ENCODE measurements at regions not wholly inside any gene's neighbourhood (a gene's known extent, or its start where the extent isn't known, plus 50 kb on each side); places are given as distances from the start of the nearest gene placed in this dataset.
"Not testable (repeated sequence)": the region's sequence is repeated elsewhere in the genome, so short reads cannot be mapped to it uniquely, and the experiment has no call there.

DNA sequence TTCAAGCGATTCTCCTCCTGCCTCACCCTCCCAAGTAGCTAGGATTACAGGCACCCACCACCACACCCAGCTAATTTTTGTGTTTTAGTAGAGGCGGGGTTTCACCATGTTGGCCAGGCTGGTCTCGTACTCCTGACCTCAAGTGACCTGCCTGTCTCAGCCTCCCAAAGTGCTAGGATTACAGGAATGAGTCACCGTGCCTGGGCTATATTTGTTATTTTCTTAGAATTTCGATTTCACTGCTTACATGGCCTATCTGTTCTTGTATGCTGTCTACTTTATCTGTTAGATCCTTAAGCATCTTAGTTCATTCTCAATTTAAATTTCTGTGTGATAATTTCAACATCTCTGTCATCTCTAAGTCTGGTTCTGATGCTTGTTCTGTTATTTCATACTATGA lies 210.6 kb upstream of the NPY2R start:
- not testable (repeated sequence) for H3K27ac ChIP-seq (ENCODE audit: low read length); H3K27me3 ChIP-seq (ENCODE audit: insufficient read depth, low read depth, low read length); H3K79me2 ChIP-seq (replicated peaks; ENCODE audit: insufficient read depth, low read length); H3K9me3 ChIP-seq (ENCODE audit: low read length); H2AFZ ChIP-seq (ENCODE audit: low read depth, low read length); H3K4me2 ChIP-seq (ENCODE audit: low read length); H3K4me3 ChIP-seq (ENCODE audit: low read length); H3F3A ChIP-seq (ENCODE audit: insufficient read depth, low read length, poor library complexity, severe bottlenecking); H3K9ac ChIP-seq (ENCODE audit: low read length); H3K9me2 ChIP-seq (ENCODE audit: insufficient read depth, low read length); H4K20me1 ChIP-seq (ENCODE audit: insufficient read depth); H3K36me3 ChIP-seq (ENCODE audit: insufficient read depth, low read length)

DNA sequence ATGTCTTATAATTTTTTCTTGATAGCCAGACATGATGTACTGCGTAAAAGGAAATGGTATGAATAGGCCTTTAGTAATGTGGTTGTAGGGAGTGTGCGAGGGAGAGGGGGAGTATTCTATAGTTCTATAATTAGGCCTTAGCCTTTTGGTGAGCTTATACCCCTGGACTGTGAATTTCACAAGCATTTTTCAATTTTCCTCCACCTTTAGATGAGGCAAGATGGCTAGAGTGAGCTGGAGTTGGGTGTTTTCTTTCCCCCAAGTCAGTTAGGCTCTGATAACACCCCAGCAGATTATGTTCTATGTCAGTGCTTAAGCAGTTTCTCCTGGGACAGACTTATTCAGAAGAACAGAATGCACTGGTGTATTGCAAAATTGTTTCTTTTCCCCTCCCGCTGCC lies 210.2 kb upstream of the NPY2R start:
- H3K27ac ChIP-seq (ENCODE audit: low read length): no peak overlapping the region
- H3K9me2 ChIP-seq (ENCODE audit: insufficient read depth, low read length): no peaks in the 10 kb centered on the region
- no peak for TF ChIP-seq EZH2 (IDR thresholded peaks at IDR 0.05; ENCODE audit: borderline replicate concordance, insufficient read depth, low read length, poor library complexity, severe bottlenecking)
- TF ChIP-seq, protein P1, sequence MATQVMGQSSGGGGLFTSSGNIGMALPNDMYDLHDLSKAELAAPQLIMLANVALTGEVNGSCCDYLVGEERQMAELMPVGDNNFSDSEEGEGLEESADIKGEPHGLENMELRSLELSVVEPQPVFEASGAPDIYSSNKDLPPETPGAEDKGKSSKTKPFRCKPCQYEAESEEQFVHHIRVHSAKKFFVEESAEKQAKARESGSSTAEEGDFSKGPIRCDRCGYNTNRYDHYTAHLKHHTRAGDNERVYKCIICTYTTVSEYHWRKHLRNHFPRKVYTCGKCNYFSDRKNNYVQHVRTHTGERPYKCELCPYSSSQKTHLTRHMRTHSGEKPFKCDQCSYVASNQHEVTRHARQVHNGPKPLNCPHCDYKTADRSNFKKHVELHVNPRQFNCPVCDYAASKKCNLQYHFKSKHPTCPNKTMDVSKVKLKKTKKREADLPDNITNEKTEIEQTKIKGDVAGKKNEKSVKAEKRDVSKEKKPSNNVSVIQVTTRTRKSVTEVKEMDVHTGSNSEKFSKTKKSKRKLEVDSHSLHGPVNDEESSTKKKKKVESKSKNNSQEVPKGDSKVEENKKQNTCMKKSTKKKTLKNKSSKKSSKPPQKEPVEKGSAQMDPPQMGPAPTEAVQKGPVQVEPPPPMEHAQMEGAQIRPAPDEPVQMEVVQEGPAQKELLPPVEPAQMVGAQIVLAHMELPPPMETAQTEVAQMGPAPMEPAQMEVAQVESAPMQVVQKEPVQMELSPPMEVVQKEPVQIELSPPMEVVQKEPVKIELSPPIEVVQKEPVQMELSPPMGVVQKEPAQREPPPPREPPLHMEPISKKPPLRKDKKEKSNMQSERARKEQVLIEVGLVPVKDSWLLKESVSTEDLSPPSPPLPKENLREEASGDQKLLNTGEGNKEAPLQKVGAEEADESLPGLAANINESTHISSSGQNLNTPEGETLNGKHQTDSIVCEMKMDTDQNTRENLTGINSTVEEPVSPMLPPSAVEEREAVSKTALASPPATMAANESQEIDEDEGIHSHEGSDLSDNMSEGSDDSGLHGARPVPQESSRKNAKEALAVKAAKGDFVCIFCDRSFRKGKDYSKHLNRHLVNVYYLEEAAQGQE (IDR thresholded peaks at IDR 0.05; ENCODE audit: borderline replicate concordance): no peak
- no peak for TF ChIP-seq TAF1 (IDR thresholded peaks at IDR 0.05; ENCODE audit: low read depth)
- TF ChIP-seq MXI1 (conservative IDR thresholded peaks at IDR 0.05; ENCODE audit: poor library complexity, severe bottlenecking): no peak
- TF ChIP-seq, protein P2, sequence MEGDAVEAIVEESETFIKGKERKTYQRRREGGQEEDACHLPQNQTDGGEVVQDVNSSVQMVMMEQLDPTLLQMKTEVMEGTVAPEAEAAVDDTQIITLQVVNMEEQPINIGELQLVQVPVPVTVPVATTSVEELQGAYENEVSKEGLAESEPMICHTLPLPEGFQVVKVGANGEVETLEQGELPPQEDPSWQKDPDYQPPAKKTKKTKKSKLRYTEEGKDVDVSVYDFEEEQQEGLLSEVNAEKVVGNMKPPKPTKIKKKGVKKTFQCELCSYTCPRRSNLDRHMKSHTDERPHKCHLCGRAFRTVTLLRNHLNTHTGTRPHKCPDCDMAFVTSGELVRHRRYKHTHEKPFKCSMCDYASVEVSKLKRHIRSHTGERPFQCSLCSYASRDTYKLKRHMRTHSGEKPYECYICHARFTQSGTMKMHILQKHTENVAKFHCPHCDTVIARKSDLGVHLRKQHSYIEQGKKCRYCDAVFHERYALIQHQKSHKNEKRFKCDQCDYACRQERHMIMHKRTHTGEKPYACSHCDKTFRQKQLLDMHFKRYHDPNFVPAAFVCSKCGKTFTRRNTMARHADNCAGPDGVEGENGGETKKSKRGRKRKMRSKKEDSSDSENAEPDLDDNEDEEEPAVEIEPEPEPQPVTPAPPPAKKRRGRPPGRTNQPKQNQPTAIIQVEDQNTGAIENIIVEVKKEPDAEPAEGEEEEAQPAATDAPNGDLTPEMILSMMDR (IDR thresholded peaks at IDR 0.05; ENCODE audit: poor library complexity, severe bottlenecking): no peak
- TF ChIP-seq SMC3 (conservative IDR thresholded peaks at IDR 0.05; ENCODE audit: poor library complexity): no peak
- no peaks in the 10 kb centered on the region for H3K27me3 ChIP-seq (ENCODE audit: insufficient read depth, low read depth, low read length)
- H3K9ac ChIP-seq (ENCODE audit: low read length): no peak overlapping the region
- H4K20me1 ChIP-seq (ENCODE audit: insufficient read depth): no peaks in the 10 kb centered on the region
- no peak overlapping the region for H3K4me2 ChIP-seq (ENCODE audit: low read length)
- no peaks in the 10 kb centered on the region for H3K9me3 ChIP-seq (ENCODE audit: low read length)
- H3K79me2 ChIP-seq (replicated peaks; ENCODE audit: insufficient read depth, low read length): no peaks in the 10 kb centered on the region
- H3K4me3 ChIP-seq (ENCODE audit: low read length): no peak overlapping the region
- no peaks in the 10 kb centered on the region for H3F3A ChIP-seq (ENCODE audit: insufficient read depth, low read length, poor library complexity, severe bottlenecking)
- no peaks in the 10 kb centered on the region for H3K36me3 ChIP-seq (ENCODE audit: insufficient read depth, low read length)
- no peak overlapping the region for H2AFZ ChIP-seq (ENCODE audit: low read depth, low read length)

DNA sequence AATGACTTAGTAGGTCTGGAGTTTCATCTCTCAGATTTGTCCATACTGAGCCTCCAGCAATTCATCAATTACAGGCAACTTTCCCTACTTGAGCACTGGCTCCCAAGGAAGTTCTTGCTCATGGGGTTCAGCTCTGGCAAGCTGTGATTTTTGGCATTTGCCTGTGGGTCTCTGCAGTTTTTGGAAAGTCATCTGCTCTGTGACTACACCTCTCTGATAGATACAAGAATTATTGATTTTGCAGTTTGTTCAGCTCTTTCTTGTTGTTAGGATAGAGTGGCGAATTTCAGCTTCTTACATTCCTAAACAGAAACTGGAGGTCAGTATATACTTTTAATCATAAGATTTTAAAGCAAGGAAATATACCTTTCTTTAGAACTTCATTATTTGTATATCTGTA lies 209.7 kb upstream of the NPY2R start:
- no peak overlapping the region for H3K4me3 ChIP-seq (ENCODE audit: low read length)
- H3K4me2 ChIP-seq (ENCODE audit: low read length): no peak overlapping the region
- H3F3A ChIP-seq (ENCODE audit: insufficient read depth, low read length, poor library complexity, severe bottlenecking): no peaks in the 10 kb centered on the region
- H2AFZ ChIP-seq (ENCODE audit: low read depth, low read length): no peak overlapping the region
- H3K9ac ChIP-seq (ENCODE audit: low read length): no peak overlapping the region
- H3K9me3 ChIP-seq (ENCODE audit: low read length): no peaks in the 10 kb centered on the region
- TF ChIP-seq, protein P2 (IDR thresholded peaks at IDR 0.05; ENCODE audit: poor library complexity, severe bottlenecking): no peak
- TF ChIP-seq POLR2AphosphoS5 (IDR thresholded peaks at IDR 0.05) (no peak), SMC3 (conservative IDR thresholded peaks at IDR 0.05; ENCODE audit: poor library complexity) (no peak), RAD21 (conservative IDR thresholded peaks at IDR 0.05) (no peak), TAF1 (IDR thresholded peaks at IDR 0.05; ENCODE audit: low read depth) (no peak), MXI1 (conservative IDR thresholded peaks at IDR 0.05; ENCODE audit: poor library complexity, severe bottlenecking) (no peak), EP300 (conservative IDR thresholded peaks at IDR 0.05; ENCODE audit: poor library complexity, severe bottlenecking) (no peak), EZH2 (IDR thresholded peaks at IDR 0.05; ENCODE audit: borderline replicate concordance, insufficient read depth, low read length, poor library complexity, severe bottlenecking) (no peak)
- TF ChIP-seq, protein P1 (IDR thresholded peaks at IDR 0.05; ENCODE audit: borderline replicate concordance): no peak
- H3K36me3 ChIP-seq (ENCODE audit: insufficient read depth, low read length): no peaks in the 10 kb centered on the region
- no peaks in the 10 kb centered on the region for H4K20me1 ChIP-seq (ENCODE audit: insufficient read depth)
- no peaks in the 10 kb centered on the region for H3K9me2 ChIP-seq (ENCODE audit: insufficient read depth, low read length)
- no peaks in the 10 kb centered on the region for H3K27me3 ChIP-seq (ENCODE audit: insufficient read depth, low read depth, low read length)
- H3K27ac ChIP-seq (ENCODE audit: low read length): no peak overlapping the region
- H3K79me2 ChIP-seq (replicated peaks; ENCODE audit: insufficient read depth, low read length): no peaks in the 10 kb centered on the region
